ENCODE measurements at regions not wholly inside any gene's neighbourhood (a gene's known extent, or its start where the extent isn't known, plus 50 kb on each side); places are given as distances from the start of the nearest gene placed in this dataset.
A peak's percentile ranks its signal among the peaks of the same experiment; 100 is the strongest.

DNA sequence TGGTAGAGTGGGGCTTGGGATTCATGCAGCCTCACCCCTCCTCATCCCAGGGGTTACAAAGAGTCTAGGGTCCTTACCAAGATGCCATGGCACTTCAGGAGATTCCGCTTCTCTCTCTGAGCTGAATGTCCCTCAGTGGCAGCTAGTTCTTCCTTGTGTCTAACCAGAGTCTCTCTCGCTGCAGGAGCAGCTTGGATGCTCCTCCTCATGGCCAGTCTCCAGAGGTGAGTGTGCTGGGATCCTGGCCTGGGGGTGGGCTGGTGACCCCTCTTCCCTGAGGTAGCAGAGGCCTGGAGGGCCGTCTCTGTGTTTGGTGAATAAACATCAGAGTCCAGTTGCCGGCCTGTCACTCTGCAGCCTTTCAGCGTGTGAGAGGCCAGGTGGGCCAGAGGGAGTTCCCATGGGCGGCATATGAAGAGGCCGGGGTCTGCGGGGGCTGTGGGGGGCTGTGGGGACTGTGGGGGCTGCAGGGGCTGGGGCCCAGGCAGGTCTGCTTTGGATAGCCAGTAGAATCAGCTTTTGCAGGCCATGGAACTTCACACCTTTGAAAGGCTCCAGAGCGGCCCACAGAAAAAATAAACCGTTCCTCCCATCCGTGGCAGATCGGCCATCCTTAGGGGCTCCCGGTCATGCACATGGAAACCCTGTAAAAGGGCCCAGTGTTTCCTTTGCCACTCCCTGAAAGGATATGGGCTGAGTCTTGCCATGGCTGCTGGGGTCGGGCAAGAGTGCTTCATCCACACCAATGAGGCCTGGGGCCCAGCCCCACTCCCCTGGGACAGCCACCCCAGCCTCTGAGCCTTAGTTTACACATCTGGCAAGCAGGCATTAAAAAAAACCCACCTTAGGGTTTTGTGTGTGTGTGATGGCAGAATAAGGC lies 256.4 kb downstream of the FOXD2 start:
- Mint-ChIP-seq H3K4me3 (no peak overlapping the region), H3K4me1 (no peaks in the 10 kb centered on the region), H3K36me3 (no peaks in the 10 kb centered on the region), H3K27ac (no peak overlapping the region), H3K9me3 (peaks cover 2% of the 10 kb centered on the region), H3K27me3 (peaks cover 12% of the 10 kb centered on the region)
- no peak for DNase-seq
- CTCF ChIA-PET, result no interaction called here

DNA sequence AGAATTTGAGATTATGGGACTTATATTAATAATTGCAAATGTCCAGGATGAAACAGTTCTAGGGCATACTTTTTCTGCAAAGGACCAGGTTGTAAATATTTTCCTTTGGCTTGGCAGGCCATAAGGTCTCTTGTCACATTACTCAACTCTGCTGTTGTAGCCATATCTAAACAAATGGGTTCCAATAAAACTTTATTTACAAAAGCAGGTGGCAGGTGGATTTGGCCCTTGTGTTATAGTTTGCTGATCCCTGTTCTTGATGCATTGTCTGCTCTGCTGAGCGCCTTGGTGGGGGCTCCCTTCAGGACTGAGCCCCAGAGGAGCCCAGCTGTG lies 258.5 kb downstream of the FOXD2 start:
- Mint-ChIP-seq H3K27me3 (peaks cover 5% of the 10 kb centered on the region), H3K27ac (no peak overlapping the region), H3K36me3 (no peaks in the 10 kb centered on the region), H3K4me3 (no peak overlapping the region), H3K4me1 (no peaks in the 10 kb centered on the region), H3K9me3 (peaks cover under 1% of the 10 kb centered on the region)
- DNase-seq, result no peak
- CTCF ChIA-PET, result no interaction called here

DNA sequence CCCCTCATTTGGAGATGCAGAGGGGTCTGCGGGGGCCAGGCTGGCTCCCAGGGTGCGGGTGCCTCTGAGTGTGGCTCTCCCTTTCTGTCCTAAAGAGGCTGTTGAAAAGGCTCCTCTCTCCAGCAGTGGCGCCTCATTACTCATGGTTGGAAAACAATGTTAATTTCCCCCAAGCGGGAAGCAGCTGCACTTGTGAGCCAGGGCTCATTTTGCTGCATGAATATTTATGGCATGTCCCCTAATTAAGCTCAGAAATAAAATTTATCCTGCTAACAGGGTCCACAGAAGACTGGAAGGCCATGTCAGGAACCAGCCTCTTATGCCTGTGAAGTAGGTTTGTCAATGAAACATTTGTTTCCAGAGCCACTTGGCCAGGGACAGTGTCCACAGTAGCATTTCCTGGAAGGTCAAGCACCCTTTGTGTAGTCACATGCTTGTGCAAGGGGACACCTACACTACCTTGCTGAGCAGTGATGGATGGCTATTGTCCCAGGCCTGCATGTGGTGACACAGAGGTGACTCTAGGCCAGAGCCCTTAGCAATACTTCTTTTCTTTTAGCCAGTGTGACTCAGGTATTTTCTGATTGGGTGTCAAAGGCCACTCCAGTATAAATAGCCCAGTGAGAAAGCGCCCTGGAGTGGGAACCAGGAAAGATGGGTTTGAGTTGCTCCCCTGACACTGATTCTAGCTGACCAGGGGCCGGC lies 259.0 kb downstream of the FOXD2 start:
- Mint-ChIP-seq H3K36me3 (no peaks in the 10 kb centered on the region), H3K4me3 (no peak overlapping the region), H3K4me1 (no peaks in the 10 kb centered on the region), H3K9me3 (no peaks in the 10 kb centered on the region), H3K27me3 (peaks cover 5% of the 10 kb centered on the region), H3K27ac (no peak overlapping the region)
- DNase-seq, result no peak
- CTCF ChIA-PET, result no interaction called here

DNA sequence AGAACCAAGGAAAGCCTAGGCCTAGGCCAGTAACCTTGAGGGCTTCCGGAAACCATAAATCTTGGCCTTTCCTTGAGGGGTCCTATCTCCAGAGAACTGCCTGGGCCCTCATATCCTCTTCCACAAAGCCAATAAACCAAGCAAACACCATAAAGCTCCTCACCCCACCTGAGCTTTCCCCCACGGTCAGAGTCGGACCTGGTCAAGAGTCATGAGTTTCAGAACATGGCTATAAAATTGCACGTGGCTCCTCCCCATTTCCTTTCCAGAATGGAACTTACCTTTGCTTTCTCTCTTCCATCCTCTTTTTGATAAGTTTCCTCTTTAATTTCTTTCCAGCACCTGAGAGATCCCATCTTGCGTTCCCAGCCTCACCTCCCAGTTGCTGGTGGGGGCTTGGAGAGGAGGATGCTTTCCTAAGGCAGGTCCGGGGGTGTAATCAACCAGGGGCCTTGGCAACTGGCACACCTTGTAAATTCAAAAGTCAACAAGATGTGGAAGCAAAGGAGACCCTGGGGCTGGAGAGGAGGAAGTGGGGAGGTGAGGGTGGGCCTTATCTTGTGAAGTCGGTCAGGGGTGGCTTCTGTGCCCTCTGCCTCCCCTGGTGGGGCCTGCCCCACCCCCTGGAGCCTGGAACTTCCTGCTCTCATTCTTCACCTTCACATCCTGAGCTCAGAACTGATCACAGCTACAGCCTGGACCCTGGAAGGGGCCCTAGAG lies 259.9 kb downstream of the FOXD2 start:
- Mint-ChIP-seq H3K27me3 (peaks cover 5% of the 10 kb centered on the region), H3K4me1 (no peaks in the 10 kb centered on the region), H3K36me3 (no peaks in the 10 kb centered on the region), H3K4me3 (no peak overlapping the region), H3K9me3 (no peaks in the 10 kb centered on the region), H3K27ac (no peak overlapping the region)
- DNase-seq, result no peak
- CTCF ChIA-PET, result no interaction called here

DNA sequence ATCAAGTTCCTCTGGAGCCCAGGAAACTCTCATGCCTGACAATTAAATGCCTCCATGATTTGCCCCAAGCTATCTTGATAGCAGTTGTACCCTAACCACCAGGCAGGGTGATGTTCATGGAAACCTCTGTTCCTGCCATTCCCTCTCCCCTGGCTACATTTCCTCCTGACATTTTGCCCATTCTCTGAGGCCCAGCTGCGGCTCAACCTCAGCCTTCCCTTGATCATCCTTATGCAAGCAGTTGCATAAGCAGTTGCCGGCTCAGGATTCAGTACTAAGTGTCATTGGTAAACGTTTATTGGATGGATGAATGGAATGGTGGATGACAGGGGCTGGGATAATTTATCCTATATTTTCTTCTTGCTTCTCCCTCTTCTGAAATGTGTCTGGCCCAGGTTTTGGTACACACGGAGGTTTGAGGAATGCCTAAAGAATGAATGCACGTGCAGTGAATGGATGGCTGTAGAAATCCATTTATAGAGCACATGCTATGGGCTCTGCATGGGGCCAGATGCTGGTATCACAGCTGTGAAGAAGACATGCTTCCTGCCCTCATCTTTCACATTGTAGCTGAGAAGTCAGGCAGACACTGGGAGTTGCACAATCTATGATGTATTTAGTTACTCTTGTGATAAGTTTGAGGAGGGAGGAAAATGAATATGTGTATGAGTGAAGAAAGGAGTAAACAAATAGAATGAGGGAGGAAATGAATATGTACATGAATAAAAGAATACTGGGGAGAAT lies 261.8 kb downstream of the FOXD2 start:
- Mint-ChIP-seq H3K27ac (no peak overlapping the region), H3K27me3 (peaks cover 14% of the 10 kb centered on the region), H3K4me1 (no peaks in the 10 kb centered on the region), H3K9me3 (no peaks in the 10 kb centered on the region), H3K4me3 (no peak overlapping the region), H3K36me3 (no peaks in the 10 kb centered on the region)
- DNase-seq, result no peak
- CTCF ChIA-PET, result interaction anchor here (1.7 kb wide), 1 partner anchor 10 kb away, joined by 7 read pairs; no protein-coding TSS in a partner anchor

DNA sequence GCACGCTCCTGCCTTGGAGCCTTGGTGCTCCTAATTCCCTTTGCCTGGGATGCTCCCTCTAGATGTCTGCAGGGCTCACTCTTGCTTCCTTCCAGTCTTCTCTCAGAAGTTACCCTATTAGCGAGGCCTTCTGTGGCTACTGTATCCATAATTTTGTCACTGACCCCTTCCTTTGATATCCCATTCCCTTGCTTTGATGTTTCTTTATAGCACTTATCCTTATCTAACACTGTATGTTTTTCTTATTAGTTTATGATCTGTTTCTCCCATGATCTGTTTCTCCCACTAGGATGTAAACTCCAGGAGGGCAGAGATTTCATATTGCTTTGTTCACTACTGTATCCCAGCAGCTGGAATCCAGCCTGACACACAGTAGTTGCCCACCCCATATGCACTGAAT lies 263.4 kb downstream of the FOXD2 start:
- Mint-ChIP-seq H3K4me1 (no peaks in the 10 kb centered on the region), H3K36me3 (no peaks in the 10 kb centered on the region), H3K9me3 (no peaks in the 10 kb centered on the region), H3K27me3 (peaks cover 25% of the 10 kb centered on the region), H3K27ac (no peak overlapping the region), H3K4me3 (no peak overlapping the region)
- no peak for DNase-seq
- CTCF ChIA-PET, result no interaction called here

DNA sequence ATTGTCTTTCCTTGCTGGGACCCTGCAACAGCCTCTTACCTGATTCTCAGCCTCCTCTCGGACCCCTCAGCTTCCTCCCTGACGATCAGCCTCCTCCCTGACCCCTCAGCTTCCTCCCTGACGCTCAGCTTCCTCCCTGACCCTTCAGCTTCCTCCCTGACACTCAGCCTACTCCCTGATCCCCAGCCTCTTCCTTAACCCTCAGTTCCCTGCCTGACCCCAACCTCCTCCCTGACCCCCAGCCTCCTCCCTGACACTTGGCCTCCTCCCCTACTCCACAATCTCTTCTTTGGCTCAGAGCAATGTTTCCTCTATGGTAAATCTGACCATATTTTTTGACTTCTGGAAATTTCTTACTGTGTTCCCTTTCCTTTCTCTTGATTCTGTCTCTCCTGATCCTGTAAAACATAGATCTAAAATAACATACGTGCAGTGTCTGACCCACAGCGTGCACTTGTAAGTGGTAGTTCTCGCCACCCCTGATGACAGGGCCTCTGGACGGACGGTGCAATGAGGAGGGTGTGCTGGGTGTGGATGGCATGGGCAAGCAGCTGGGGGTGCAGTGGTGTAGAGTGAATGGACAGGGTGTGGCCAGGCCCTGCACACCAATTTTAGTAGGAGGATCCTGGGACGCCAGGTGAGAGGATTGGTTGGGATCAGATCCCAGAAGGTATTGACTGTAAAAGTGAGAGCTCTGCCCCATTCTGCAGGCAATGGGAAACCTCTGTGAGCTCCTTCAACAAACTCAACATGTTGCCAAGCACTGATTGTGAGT lies 264.1 kb downstream of the FOXD2 start:
- Mint-ChIP-seq H3K4me1 (no peaks in the 10 kb centered on the region), H3K9me3 (no peaks in the 10 kb centered on the region), H3K36me3 (no peaks in the 10 kb centered on the region), H3K27me3 (peaks cover 30% of the 10 kb centered on the region), H3K27ac (no peak overlapping the region), H3K4me3 (no peak overlapping the region)
- DNase-seq, result peak; percentile 3
- CTCF ChIA-PET, result no interaction called here

DNA sequence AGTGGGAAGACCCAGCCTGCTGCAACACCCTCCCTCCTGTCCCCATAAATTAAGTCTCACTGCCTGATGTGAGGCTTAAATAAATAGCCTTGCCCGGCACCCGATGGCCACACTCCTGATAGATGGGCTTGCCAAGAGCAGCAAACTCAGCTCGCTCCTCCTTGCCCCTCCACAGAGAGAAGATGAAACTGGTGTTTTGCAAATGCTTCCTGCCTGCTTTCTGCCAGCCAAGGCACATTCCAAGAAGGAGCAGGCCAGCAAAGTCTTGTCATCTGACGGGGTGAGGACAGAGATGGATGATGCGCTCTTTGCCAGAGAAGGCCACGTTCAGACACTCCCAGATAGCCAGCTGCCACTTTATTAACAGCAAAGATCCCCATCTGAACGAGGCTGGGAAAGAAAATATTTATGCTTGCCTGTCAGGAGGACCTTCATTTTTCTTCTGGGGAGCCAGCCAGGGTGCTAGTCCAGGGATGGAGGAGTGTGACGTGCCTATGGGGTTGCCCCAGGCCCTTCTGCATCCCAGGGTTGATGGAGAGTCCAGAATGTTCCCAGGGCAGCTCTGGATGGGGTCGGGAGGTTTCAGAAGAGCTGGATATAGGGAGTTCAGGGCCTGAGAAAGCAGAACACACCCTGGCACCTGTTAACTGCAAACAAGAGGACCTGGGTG lies 265.4 kb downstream of the FOXD2 start:
- Mint-ChIP-seq H3K27ac (no peak overlapping the region), H3K4me1 (peaks cover 2% of the 10 kb centered on the region), H3K36me3 (no peaks in the 10 kb centered on the region), H3K9me3 (no peaks in the 10 kb centered on the region), H3K4me3 (no peak overlapping the region), H3K27me3 (peaks cover 43% of the 10 kb centered on the region)
- DNase-seq, result peak; percentile 14
- CTCF ChIA-PET, result interaction anchor here (1.2 to 1.3 kb wide), 2 partner anchors 8 to 315 kb away, joined by 3 read pairs; no protein-coding TSS in a partner anchor

DNA sequence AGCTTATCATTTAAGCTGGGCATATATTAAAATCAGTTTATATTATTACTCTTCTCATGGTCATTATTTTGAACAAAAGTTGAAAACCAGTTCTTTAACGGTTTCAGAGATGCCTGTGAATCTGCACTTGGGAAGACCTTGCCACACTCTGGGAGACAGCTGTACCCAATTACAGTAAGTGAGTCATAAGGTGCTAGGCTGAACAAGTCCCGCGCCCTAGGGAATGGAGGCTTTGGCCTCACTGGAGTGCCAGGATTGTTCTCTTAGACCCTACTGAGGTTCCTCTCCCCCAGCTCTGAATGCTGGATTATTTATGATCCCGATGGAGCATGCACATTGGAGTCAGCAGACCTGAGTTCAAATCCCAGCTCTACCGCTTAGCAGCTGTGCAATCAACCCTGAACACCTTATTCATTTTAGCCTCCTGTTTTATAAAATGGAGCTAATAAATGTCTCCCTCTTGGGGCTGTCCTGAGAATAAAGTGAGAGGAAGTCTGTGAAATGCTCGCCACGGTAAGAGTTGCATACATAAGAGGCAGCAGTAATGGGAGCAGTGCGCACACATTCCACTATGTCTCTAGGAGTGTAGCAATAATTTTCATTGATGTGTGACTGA lies 266.2 kb downstream of the FOXD2 start:
- CTCF ChIA-PET, result interaction anchor here (1.2 to 2.1 kb wide), 3 partner anchors 8 to 316 kb away, joined by 3 to 7 read pairs (median 3); no protein-coding TSS in a partner anchor
- DNase-seq, result peak; percentile 10
- Mint-ChIP-seq H3K27ac (no peak overlapping the region), H3K27me3 (peaks cover 51% of the 10 kb centered on the region), H3K9me3 (no peaks in the 10 kb centered on the region), H3K4me3 (no peak overlapping the region), H3K36me3 (no peaks in the 10 kb centered on the region), H3K4me1 (peaks cover 5% of the 10 kb centered on the region)

DNA sequence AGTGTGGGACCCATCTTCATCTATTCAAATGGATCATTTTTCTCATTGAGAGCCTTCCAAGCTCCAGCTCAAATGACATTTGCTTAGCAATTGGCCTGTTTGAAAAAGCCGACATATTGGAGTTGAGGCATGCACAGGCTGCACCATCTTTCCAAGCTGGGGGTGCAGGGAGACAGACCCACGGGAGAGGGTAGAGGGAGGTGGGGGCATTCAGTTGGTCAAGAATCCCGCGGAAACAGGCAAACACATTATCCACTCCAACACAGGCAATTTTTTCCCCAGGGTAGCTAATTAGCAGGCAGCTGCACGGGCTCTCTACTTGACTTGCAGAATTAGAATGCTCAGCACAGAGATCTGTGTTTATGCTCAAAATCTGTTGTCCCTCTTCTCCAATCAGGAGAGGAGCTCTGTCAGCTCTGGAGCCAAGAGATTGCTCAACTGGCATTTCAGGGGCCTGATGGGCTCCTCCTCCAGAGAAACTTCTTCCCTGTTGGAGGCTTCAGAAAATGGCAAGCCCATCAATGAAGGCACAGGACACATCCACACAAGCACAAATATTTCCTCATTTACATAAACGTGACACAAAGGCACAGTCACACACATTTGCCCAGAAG lies 267.8 kb downstream of the FOXD2 start:
- H3K4me1 Mint-ChIP-seq, result peaks cover 8% of the 10 kb centered on the region
- no peak overlapping the region for H3K4me3 Mint-ChIP-seq
- H3K27me3 Mint-ChIP-seq, result peaks cover 67% of the 10 kb centered on the region
- peak; percentile 15 for DNase-seq
- H3K36me3 Mint-ChIP-seq, result no peaks in the 10 kb centered on the region
- CTCF ChIA-PET, result interaction anchor here (0.5 to 2.1 kb wide), 5 partner anchors 268 to 526 kb away, joined by 3 to 7 read pairs (median 4); partner anchors contain the start of gene FOXD2
- H3K9me3 Mint-ChIP-seq, result no peaks in the 10 kb centered on the region
- H3K27ac Mint-ChIP-seq, result no peak overlapping the region

DNA sequence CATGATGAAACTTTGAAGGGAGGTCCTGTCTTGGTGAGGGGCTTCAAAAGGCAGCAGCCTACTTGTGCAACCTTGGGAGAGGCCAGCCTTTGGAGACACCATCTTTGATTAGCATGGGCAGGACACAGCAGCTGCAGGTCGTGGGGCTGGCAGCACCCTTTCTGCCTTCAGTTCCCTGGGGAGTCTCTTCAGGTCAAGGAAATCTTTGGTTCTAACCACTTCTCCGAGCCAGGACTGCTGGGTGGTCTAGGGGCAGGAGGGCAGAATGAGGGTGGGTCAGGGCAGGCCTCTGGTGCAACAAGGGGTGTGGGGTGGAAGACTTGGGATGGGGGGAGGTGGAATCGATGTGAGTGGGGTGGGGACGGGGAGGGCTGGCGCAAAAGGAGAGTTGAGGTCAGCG lies 269.7 kb downstream of the FOXD2 start:
- Mint-ChIP-seq H3K27ac (no peak overlapping the region), H3K4me1 (peaks cover 8% of the 10 kb centered on the region), H3K36me3 (no peaks in the 10 kb centered on the region), H3K9me3 (no peaks in the 10 kb centered on the region), H3K4me3 (no peak overlapping the region), H3K27me3 (peaks cover 85% of the 10 kb centered on the region)
- no peak for DNase-seq
- CTCF ChIA-PET, result interaction anchor here (1.4 to 3.6 kb wide), 2 partner anchors 18 to 267 kb away, joined by 3 to 18 read pairs; no protein-coding TSS in a partner anchor

DNA sequence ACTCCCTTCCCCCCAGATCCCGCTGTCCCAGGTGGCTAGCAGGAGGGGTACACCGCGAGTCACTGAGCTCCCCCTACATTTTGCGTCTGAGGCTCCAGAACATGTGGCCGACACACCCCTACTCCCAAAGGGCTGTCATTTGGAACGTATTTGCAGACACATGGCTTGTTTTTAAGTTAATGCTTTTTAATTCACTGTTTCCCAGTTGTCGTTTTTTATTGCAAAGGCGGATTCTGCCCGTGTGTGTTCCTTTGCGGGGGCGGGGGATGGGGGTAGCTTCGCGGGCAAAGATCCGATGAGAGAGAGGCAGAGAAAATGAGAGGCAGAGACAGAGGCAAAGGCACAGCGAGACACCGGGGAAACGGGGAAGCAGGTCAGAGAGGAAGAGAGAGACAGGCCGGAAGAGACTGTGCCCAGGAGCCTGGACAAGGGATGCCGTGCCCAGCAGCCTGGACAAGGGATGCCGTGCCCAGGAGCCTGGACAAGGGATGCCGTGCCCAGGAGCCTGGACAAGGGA lies 270.2 kb downstream of the FOXD2 start:
- H3K9me3 Mint-ChIP-seq, result no peaks in the 10 kb centered on the region
- H3K27me3 Mint-ChIP-seq, result peaks cover 88% of the 10 kb centered on the region
- no peak overlapping the region for H3K4me3 Mint-ChIP-seq
- no peak for DNase-seq
- CTCF ChIA-PET, result interaction anchor here (1.2 to 3.6 kb wide), 3 partner anchors 267 to 276 kb away, joined by 4 to 18 read pairs (median 15); partner anchors contain the start of gene FOXD2
- no peak overlapping the region for H3K27ac Mint-ChIP-seq
- peaks cover 8% of the 10 kb centered on the region for H3K4me1 Mint-ChIP-seq
- no peaks in the 10 kb centered on the region for H3K36me3 Mint-ChIP-seq
